K562 (cell line): ENCODE measurements at regions not wholly inside any gene's neighbourhood (a gene's known extent, or its start where the extent isn't known, plus 50 kb on each side); places are given as distances from the start of the nearest gene placed in this dataset.

Source experiments
- ATAC-seq: fragments of 200-7000 bp; cut with Tn5 transposase; 3 replicates; pipeline ENCODE4 v1.9.1; 2020; ENCODE audit warnings: moderate library complexity
- BruUV-seq: library from RNA; stranded (reverse); fragments of 400-500 nt; replicated peaks from 2 replicates; lab custom pipeline; 2021; lab: Mats Ljungman, UMichigan
- CTCF ChIA-PET: fragments of 300-600 bp; formaldehyde crosslinking; extraction: SDS; loops from one replicate; lab custom pipeline; 2021; ENCODE audit warnings: low intra/inter-chr PET ratio; lab: Yijun Ruan, JAX
- POLR2A ChIA-PET: fragments of 300-600, 350-650 bp; sonication (Branson Sonifier 250); formaldehyde crosslinking; extraction: SDS; loops from one replicate; lab custom pipeline; 2021; ENCODE audit warnings: antibody characterized with exemption, inconsistent platforms; lab: Yijun Ruan, JAX
- DNase-seq, 4 experiments: peaks; one replicate each; pipeline versions ENCODE4 v3.0.0 to v3.0.0-alpha.2; 2011 to 2018; ENCODE audit warnings: low spot score in 3 of 4, mixed read lengths in 3 of 4; ENCODE audit errors: extremely low read depth in 1 of 4
- FAIRE-seq: peaks from 2 replicates; lab custom pipeline; 2011; peaks lifted over from hg19 to GRCh38; lab: Jason Lieb, UNC
- H2AFZ ChIP-seq: 2 replicates; pipeline ENCODE4 v1.6.0; 2011; ENCODE audit warnings: low read depth, low read length, control low read depth, inconsistent platforms
- H3K27ac ChIP-seq: fragments of 200-600 bp; 3 replicates; pipeline ENCODE4 v1.8.0; 2011; ENCODE audit warnings: low read depth, mild to moderate bottlenecking, control low read depth, inconsistent platforms, low read length, moderate library complexity, mixed read lengths; ENCODE audit errors: extremely low read depth
- H3K27me3 ChIP-seq, 2 experiments: fragments of 300-600 bp in 1 of 2; 2 replicates in 1 of 2; 3 replicates in 1 of 2; pipeline versions ENCODE4 v1.6.0 to v1.8.0; 2011; ENCODE audit warnings: inconsistent platforms in 2 of 2, low read length in 2 of 2, mild to moderate bottlenecking in 1 of 2, mixed read lengths in 1 of 2, moderate library complexity in 1 of 2; ENCODE audit not compliant: control insufficient read depth in 2 of 2, insufficient read depth in 2 of 2
- H3K36me3 ChIP-seq: fragments of 300-600 bp; 3 replicates; pipeline ENCODE4 v1.8.0; 2011; ENCODE audit warnings: mild to moderate bottlenecking, low read length, inconsistent platforms; ENCODE audit not compliant: control insufficient read depth, insufficient read depth
- H3K4me1 ChIP-seq, 2 experiments: fragments of 200-600 bp in 1 of 2; replicated peaks in 1 of 2; 2 replicates in 1 of 2; 3 replicates in 1 of 2; pipeline versions ENCODE4 v1.5.1 to v1.8.0; 2011; ENCODE audit warnings: inconsistent platforms in 2 of 2, low read length in 2 of 2, mild to moderate bottlenecking in 1 of 2, mixed read lengths in 1 of 2, moderate library complexity in 1 of 2; ENCODE audit not compliant: control insufficient read depth in 2 of 2, insufficient read depth in 2 of 2
- H3K4me2 ChIP-seq: 2 replicates; pipeline ENCODE4 v1.6.1; 2011; ENCODE audit warnings: low read length, control low read depth, inconsistent platforms, mixed read lengths; ENCODE audit not compliant: insufficient read depth
- H3K4me3 ChIP-seq: fragments of 200-600 bp; sonication (generic), shearing (Covaris generic); 2 replicates; pipeline ENCODE4 v1.5.1; 2016; ENCODE audit warnings: control low read depth, inconsistent platforms
- H3K79me2 ChIP-seq: fragments of 200-600 bp; 3 replicates; pipeline ENCODE4 v1.8.0; 2011; ENCODE audit warnings: low read length, inconsistent platforms; ENCODE audit not compliant: control insufficient read depth, insufficient read depth
- H3K9ac ChIP-seq, 2 experiments: 2 replicates each; pipeline versions ENCODE4 v1.6.0 to v1.6.1; 2011; ENCODE audit warnings: low read depth in 2 of 2, low read length in 2 of 2, control low read depth in 1 of 2, inconsistent platforms in 1 of 2, mild to moderate bottlenecking in 1 of 2, mixed read lengths in 1 of 2; ENCODE audit not compliant: insufficient read depth in 1 of 2
- H3K9me1 ChIP-seq: one replicate; pipeline ENCODE4 v1.6.0; 2011; ENCODE audit warnings: inconsistent platforms, mild to moderate bottlenecking, low read length, moderate library complexity; ENCODE audit not compliant: control insufficient read depth, insufficient read depth
- H3K9me3 ChIP-seq: replicated peaks from 2 replicates; pipeline ENCODE4 v1.5.1; 2011; ENCODE audit warnings: low read depth, low read length, inconsistent platforms; ENCODE audit not compliant: control insufficient read depth, insufficient read depth
- H4K20me1 ChIP-seq: replicated peaks from 2 replicates; pipeline ENCODE4 v1.6.1; 2011; ENCODE audit warnings: low read length, inconsistent platforms, mixed read lengths; ENCODE audit not compliant: control insufficient read depth, insufficient read depth
- BCLAF1 ChIP-seq, 2 experiments: fragments of 450-650 bp in 1 of 2; IDR thresholded peaks; 2 replicates each; pipeline ENCODE4 v1.6.1; 2011 to 2017; ENCODE audit warnings: low read depth in 2 of 2, antibody characterized with exemption in 1 of 2, borderline replicate concordance in 1 of 2, low read length in 1 of 2, mild to moderate bottlenecking in 1 of 2, mixed read lengths in 1 of 2; ENCODE audit not compliant: control insufficient read depth in 1 of 2
- DPF2 ChIP-seq: fragments of 450-650 bp; IDR thresholded peaks from 2 replicates; pipeline ENCODE4 v1.6.1; 2016
- FOXM1 ChIP-seq, 2 experiments: fragments of 450-650 bp in 1 of 2; sonication (generic) in 1 of 2; formaldehyde crosslinking in 1 of 2; IDR thresholded peaks; 2 replicates each; pipeline versions ENCODE4 v1.6.1 to v1.9.0; 2017 to 2022; ENCODE audit warnings: low read depth in 2 of 2, mild to moderate bottlenecking in 2 of 2, missing genetic modification reagents in 1 of 2, moderate library complexity in 1 of 2
- MYC ChIP-seq, 2 experiments: fragments of 250-450 bp in 1 of 2; sonication (Bioruptor Pico) in 1 of 2; IDR thresholded peaks; 2 replicates each; pipeline versions ENCODE4 v1.5.1 to v1.6.1; 2012 to 2021; ENCODE audit warnings: low read depth in 2 of 2, borderline replicate concordance in 1 of 2, improper control_type of control experiment in 1 of 2, low read length in 1 of 2, mild to moderate bottlenecking in 1 of 2, moderate library complexity in 1 of 2
- ZC3H8 ChIP-seq: fragments of 450-650 bp; IDR thresholded peaks from 2 replicates; pipeline ENCODE4 v1.6.1; 2017
- ZNF282 ChIP-seq: sonication (generic); formaldehyde crosslinking; IDR thresholded peaks from 2 replicates; pipeline ENCODE4 v1.8.1; 2023; ENCODE audit warnings: missing genetic modification reagents
- ZNF41 ChIP-seq: fragments of 250-450 bp; sonication (Bioruptor Pico); conservative IDR thresholded peaks from 2 replicates; pipeline ENCODE4 v1.4.0; 2020; ENCODE audit warnings: mild to moderate bottlenecking
- ZNF592 ChIP-seq: fragments of 450-650 bp; IDR thresholded peaks from 2 replicates; pipeline ENCODE4 v1.6.1; 2017; ENCODE audit warnings: antibody characterized with exemption, mild to moderate bottlenecking
- WGBS: fragments of 100-300 bp; shearing (Covaris generic); methylation state at CpG from one replicate; pipeline ENCODE4 v1.1.6; 2016; ENCODE audit warnings: low coverage, mixed read lengths; ENCODE audit not compliant: insufficient coverage; ENCODE audit errors: missing lambda C conversion rate; 5-methylcytosine and 5-hydroxymethylcytosine counted together
- in situ Hi-C: fragments of 300-500 bp; cut with MboI; formaldehyde crosslinking; loops from 4 replicates; pipeline ENCODE4 v1.15.0; 2018; ENCODE audit warnings: inconsistent platforms, mixed read lengths
- intact Hi-C: fragments of 100-400 bp; cut with micrococcal nuclease; formaldehyde crosslinking; loops from 2 replicates; pipeline ENCODE4 v1.14.2; 2022

- TF ChIP-seq ZNF592: no peak
These were observed 188.7 kb upstream of the NRXN1 start (continued) for GRCh38 chr2:51220606-51221005.

GRCh38 chr2:51220080-51220479 lies 188.1 kb upstream of the NRXN1 start:
- CTCF ChIA-PET: no interaction called here
- Histone ChIP-seq H3K27me3 (no peaks in the 10 kb centered on the region), H3K9ac (no peak overlapping the region), H3K36me3 (no peaks in the 10 kb centered on the region), H3K9me1 (no peaks in the 10 kb centered on the region), H3K4me3 (no peak overlapping the region), H3K79me2 (no peaks in the 10 kb centered on the region), H3K9me3 (no peaks in the 10 kb centered on the region), H4K20me1 (no peaks in the 10 kb centered on the region), H3K4me1 (no peaks in the 10 kb centered on the region), H3K27ac (no peak overlapping the region), H2AFZ (no peak overlapping the region), H3K4me2 (no peak overlapping the region)
- no TSS peak for BruUV-seq
- intact Hi-C loops: no loop called here
- DNase-seq (no peak), FAIRE-seq (no peak), ATAC-seq (no peak)
- WGBS: 0% methylated on average over 2 of the region's 2 CpGs
- POLR2A ChIA-PET: no interaction called here
- in situ Hi-C loops: no loop called here
- no peak for TF ChIP-seq DPF2
- TF ChIP-seq BCLAF1 (IDR thresholded peaks at IDR 0.05; ENCODE audit: borderline replicate concordance in 1 of 2, control insufficient read depth in 1 of 2, low read depth in 2 of 2, low read length in 1 of 2): no peak
- no peak for TF ChIP-seq ZC3H8
- no peak for TF ChIP-seq ZNF41 (CRISPR knock-in tag)
- no peak for TF ChIP-seq MYC (IDR thresholded peaks at IDR 0.05; ENCODE audit: low read depth, low read length)
- no peak for TF ChIP-seq MYC (CRISPR knock-in tag; IDR thresholded peaks at IDR 0.05; ENCODE audit: borderline replicate concordance, low read depth)
- TF ChIP-seq FOXM1 (IDR thresholded peaks at IDR 0.05; ENCODE audit: low read depth): no peak
- no peak for TF ChIP-seq FOXM1 (CRISPR knock-in tag; IDR thresholded peaks at IDR 0.05; ENCODE audit: low read depth)
- no peak for TF ChIP-seq ZNF282 (CRISPR knock-in tag)
